ENCODE measurements at regions not wholly inside any gene's neighbourhood (a gene's known extent, or its start where the extent isn't known, plus 50 kb on each side); places are given as distances from the start of the nearest gene placed in this dataset.

DNA sequence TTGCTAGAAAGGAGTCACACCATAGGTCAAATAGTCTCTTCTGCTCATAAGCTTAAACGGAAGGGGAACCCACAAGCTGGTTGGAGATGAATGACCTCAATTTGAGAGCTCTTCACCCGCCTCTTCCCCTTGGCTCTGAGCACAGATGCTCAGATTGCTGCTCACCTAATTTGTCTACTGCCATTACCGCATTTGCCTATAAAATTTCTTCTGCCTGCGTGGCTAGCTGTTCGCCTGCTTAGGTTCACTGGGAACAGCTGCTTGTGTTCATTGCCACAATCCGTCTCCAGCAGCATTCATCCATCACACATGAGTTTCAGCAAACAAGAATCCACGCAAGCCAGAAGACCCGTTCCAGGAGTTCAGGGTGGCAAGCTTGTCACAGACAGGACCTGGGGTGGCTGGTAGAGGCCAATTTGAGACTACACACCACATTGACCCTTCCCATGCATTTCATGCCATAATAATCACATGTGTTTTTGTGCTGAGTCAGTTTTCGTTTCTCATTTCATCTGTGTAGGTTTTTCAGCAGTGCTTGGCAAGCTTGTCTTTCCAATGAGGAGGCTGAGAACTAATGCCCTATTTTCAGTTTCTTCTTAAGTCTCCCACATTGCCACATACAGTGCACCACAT lies 50.2 kb upstream of the DNAH5 start:
- Histone ChIP-seq H3K4me1 (no peaks in the 10 kb centered on the region), H3K9me3 (no peaks in the 10 kb centered on the region), H3K27ac (no peak overlapping the region), H3K27me3 (no peaks in the 10 kb centered on the region), H3K36me3 (no peaks in the 10 kb centered on the region), H3K4me3 (replicated peaks in 1 of 3) (no peak overlapping the region)
- 64 to 80% methylated on average over 9 of the region's 9 CpGs for WGBS, 2 donors
- DNase-seq, result no peak
- intact Hi-C loops (cut with DNase I), result no loop called here
- TF ChIP-seq, protein P1, sequence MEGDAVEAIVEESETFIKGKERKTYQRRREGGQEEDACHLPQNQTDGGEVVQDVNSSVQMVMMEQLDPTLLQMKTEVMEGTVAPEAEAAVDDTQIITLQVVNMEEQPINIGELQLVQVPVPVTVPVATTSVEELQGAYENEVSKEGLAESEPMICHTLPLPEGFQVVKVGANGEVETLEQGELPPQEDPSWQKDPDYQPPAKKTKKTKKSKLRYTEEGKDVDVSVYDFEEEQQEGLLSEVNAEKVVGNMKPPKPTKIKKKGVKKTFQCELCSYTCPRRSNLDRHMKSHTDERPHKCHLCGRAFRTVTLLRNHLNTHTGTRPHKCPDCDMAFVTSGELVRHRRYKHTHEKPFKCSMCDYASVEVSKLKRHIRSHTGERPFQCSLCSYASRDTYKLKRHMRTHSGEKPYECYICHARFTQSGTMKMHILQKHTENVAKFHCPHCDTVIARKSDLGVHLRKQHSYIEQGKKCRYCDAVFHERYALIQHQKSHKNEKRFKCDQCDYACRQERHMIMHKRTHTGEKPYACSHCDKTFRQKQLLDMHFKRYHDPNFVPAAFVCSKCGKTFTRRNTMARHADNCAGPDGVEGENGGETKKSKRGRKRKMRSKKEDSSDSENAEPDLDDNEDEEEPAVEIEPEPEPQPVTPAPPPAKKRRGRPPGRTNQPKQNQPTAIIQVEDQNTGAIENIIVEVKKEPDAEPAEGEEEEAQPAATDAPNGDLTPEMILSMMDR (IDR thresholded peaks at IDR 0.05), result no peak
- TF ChIP-seq POLR2A (IDR thresholded peaks at IDR 0.05), result no peak

Measured in thyroid gland (tissue), 4 donors.